Left lung (tissue), 4 donors: ENCODE measurements at regions not wholly inside any gene's neighbourhood (a gene's known extent, or its start where the extent isn't known, plus 50 kb on each side); places are given as distances from the start of the nearest gene placed in this dataset.

Source experiments
- ATAC-seq: fragments of 200-7000 bp; cut with Tn5 transposase; one replicate; pipeline ENCODE4 v1.9.1; 2020; ENCODE audit warnings: moderate library complexity
- DNase-seq, 4 donors: peaks; one replicate each; pipeline ENCODE4 v3.0.0-alpha.2; 2013 to 2020
- H3K27ac ChIP-seq, 2 donors: fragments of 200-600 bp; sonication (generic) in 1 of 2; one replicate each; pipeline versions ENCODE4 v1.5.0 to v1.8.0; 2020 to 2021
- H3K27me3 ChIP-seq, 2 donors: fragments of 200-600 bp; sonication (generic) in 1 of 2; one replicate each; pipeline versions ENCODE4 v1.5.0 to v1.8.0; 2020 to 2021
- H3K36me3 ChIP-seq, 2 donors: fragments of 200-600 bp; sonication (generic) in 1 of 2; one replicate each; pipeline versions ENCODE4 v1.5.0 to v1.8.0; 2020 to 2021
- H3K4me1 ChIP-seq, 2 donors: fragments of 200-600 bp; one replicate each; pipeline ENCODE4 v1.8.0; 2021
- H3K4me3 ChIP-seq, 2 donors: fragments of 200-600 bp; sonication (generic) in 1 of 2; one replicate each; pipeline versions ENCODE4 v1.5.0 to v1.8.0; 2020 to 2021; ENCODE audit warnings: mild to moderate bottlenecking in 1 of 2
- H3K9me3 ChIP-seq, 2 donors: fragments of 200-600 bp; sonication (generic) in 1 of 2; one replicate each; pipeline versions ENCODE4 v1.5.0 to v1.8.0; 2020 to 2021
- intact Hi-C, 2 donors: fragments of 100-400 bp; cut with DNase I; formaldehyde crosslinking; loops; one replicate each; pipeline versions ENCODE4 v1.11.2 to v1.14.2; 2022
- TF ChIP-seq, protein P1 (sequence below), 2 donors: fragments of 200-600 bp; sonication (generic) in 1 of 2; IDR thresholded peaks; one replicate each; pipeline versions ENCODE4 v1.5.0 to v1.8.0; 2021; ENCODE audit warnings: antibody characterized with exemption in 2 of 2
- donor health status: DM: no; HTN: yes; CAD: no.
- donor health status: DM: no; HTN: no; CAD: no.

DNA sequence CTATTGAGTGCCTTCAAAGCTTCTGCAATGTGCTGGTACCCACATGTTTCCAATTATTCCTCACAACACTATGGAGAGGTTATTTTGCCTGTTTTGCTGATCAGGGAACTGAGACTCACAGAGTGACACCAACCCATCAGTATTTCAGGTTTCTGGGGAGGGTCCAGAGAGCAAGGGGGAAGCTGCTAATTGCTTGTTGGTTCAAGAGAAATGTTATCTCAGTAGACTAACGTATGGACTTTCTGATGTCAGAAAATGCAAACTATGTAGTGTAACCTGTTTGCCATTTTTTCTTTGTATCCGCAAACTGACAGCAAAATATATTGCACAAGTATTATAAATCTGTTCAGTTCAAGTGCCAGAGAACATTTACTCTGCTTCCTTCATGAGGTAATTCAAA lies 108.3 kb upstream of the MSX2 start:
- intact Hi-C loops: no loop called here
- H3K36me3 ChIP-seq: no peaks in the 10 kb centered on the region
- TF ChIP-seq, protein P1, sequence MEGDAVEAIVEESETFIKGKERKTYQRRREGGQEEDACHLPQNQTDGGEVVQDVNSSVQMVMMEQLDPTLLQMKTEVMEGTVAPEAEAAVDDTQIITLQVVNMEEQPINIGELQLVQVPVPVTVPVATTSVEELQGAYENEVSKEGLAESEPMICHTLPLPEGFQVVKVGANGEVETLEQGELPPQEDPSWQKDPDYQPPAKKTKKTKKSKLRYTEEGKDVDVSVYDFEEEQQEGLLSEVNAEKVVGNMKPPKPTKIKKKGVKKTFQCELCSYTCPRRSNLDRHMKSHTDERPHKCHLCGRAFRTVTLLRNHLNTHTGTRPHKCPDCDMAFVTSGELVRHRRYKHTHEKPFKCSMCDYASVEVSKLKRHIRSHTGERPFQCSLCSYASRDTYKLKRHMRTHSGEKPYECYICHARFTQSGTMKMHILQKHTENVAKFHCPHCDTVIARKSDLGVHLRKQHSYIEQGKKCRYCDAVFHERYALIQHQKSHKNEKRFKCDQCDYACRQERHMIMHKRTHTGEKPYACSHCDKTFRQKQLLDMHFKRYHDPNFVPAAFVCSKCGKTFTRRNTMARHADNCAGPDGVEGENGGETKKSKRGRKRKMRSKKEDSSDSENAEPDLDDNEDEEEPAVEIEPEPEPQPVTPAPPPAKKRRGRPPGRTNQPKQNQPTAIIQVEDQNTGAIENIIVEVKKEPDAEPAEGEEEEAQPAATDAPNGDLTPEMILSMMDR (IDR thresholded peaks at IDR 0.05): no peak
- ATAC-seq (no peak), DNase-seq (no peak)
- no peak overlapping the region for H3K27ac ChIP-seq
- H3K4me1 ChIP-seq: no peaks in the 10 kb centered on the region
- H3K9me3 ChIP-seq: no peaks in the 10 kb centered on the region
- H3K4me3 ChIP-seq: no peak overlapping the region
- peaks cover 0 to 27% of the 10 kb centered on the region in 2 donors for H3K27me3 ChIP-seq

GRCh38 chr5:174617285-174617684 lies 107.1 kb upstream of the MSX2 start:
- intact Hi-C loops: no loop called here
- H3K4me1 ChIP-seq: no peaks in the 10 kb centered on the region
- H3K9me3 ChIP-seq: no peaks in the 10 kb centered on the region
- H3K36me3 ChIP-seq: no peaks in the 10 kb centered on the region
- DNase-seq (no peak), ATAC-seq (no peak)
- peaks cover 0 to 27% of the 10 kb centered on the region in 2 donors for H3K27me3 ChIP-seq
- TF ChIP-seq, protein P1 (IDR thresholded peaks at IDR 0.05): no peak
- H3K4me3 ChIP-seq: no peak overlapping the region
- no peak overlapping the region for H3K27ac ChIP-seq

- intact Hi-C loops: no loop called here
- Histone ChIP-seq H3K36me3 (no peaks in the 10 kb centered on the region), H3K4me1 (no peaks in the 10 kb centered on the region), H3K9me3 (no peaks in the 10 kb centered on the region), H3K27ac (no peak overlapping the region), H3K27me3 (peaks cover 0 to 27% of the 10 kb centered on the region in 2 donors), H3K4me3 (no peak overlapping the region)
- ATAC-seq (no peak), DNase-seq (no peak)
- TF ChIP-seq, protein P1 (IDR thresholded peaks at IDR 0.05): no peak
Observed at GRCh38 chr5:174617910-174618309, 106.5 kb upstream of the MSX2 start.

DNA sequence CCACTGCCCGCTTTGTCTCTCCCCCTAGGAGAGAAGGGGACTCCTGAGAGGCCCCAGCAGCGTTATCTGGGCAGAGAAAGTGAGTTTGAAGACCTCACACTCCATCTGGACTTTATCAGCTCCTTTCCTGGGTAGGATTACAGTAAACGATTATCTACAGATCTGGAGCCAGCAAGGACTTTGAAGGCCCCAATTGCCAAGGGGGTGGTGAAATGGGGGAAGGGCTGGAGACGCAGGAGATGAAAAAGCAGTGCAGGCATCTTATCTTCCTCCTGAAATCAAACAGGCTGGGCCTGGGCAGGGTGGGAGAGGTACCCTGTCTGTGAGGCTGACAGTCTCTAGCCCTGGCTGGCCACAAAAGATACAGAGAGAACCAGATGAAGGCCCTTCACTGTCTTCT lies 105.8 kb upstream of the MSX2 start:
- Histone ChIP-seq H3K27ac (no peak overlapping the region), H3K36me3 (no peaks in the 10 kb centered on the region), H3K4me3 (no peak overlapping the region), H3K27me3 (peaks cover 0 to 27% of the 10 kb centered on the region in 2 donors), H3K9me3 (no peaks in the 10 kb centered on the region), H3K4me1 (no peaks in the 10 kb centered on the region)
- DNase-seq (no peak), ATAC-seq (no peak)
- intact Hi-C loops: no loop called here
- TF ChIP-seq, protein P1 (IDR thresholded peaks at IDR 0.05): no peak

GRCh38 chr5:174622067-174622466 lies 102.3 kb upstream of the MSX2 start:
- no peaks in the 10 kb centered on the region for H3K9me3 ChIP-seq
- no peak overlapping the region for H3K4me3 ChIP-seq
- H3K36me3 ChIP-seq: no peaks in the 10 kb centered on the region
- no peak for DNase-seq
- intact Hi-C loops: no loop called here
- peaks cover 0 to 21% of the 10 kb centered on the region in 2 donors for H3K27me3 ChIP-seq
- H3K27ac ChIP-seq: no peak overlapping the region
- TF ChIP-seq, protein P1 (IDR thresholded peaks at IDR 0.05): no peak
- no peak for ATAC-seq
- H3K4me1 ChIP-seq: no peaks in the 10 kb centered on the region
